Gastroesophageal sphincter (tissue), 4 donors: ENCODE measurements at regions not wholly inside any gene's neighbourhood (a gene's known extent, or its start where the extent isn't known, plus 50 kb on each side); places are given as distances from the start of the nearest gene placed in this dataset.

ENCODE experiments used
- ATAC-seq: fragments of 150-250 bp; one replicate; pipeline ENCODE4 v1.9.1; 2016; ENCODE audit warnings: mild to moderate bottlenecking, moderate library complexity
- H3K27ac ChIP-seq, 4 donors: fragments of 200-600 bp; sonication (generic) in 3 of 4; 1 replicate in 3 of 4; 2 replicates in 1 of 4; pipeline ENCODE4 v1.5.1; 2016 to 2019
- H3K27me3 ChIP-seq: fragments of 200-600 bp; sonication (generic); one replicate; pipeline ENCODE4 v1.5.1; 2019
- H3K36me3 ChIP-seq, 2 donors: fragments of 200-600 bp; sonication (generic); one replicate each; pipeline ENCODE4 v1.5.1; 2019; ENCODE audit warnings: control low read depth in 1 of 2
- H3K4me1 ChIP-seq, 3 donors: fragments of 200-600 bp; sonication (generic); 1 replicate in 2 of 3; 2 replicates in 1 of 3; pipeline ENCODE4 v1.5.1; 2016 to 2019; ENCODE audit warnings: control low read depth in 2 of 3
- H3K4me3 ChIP-seq, 2 donors: fragments of 200-600 bp; sonication (generic); one replicate each; pipeline ENCODE4 v1.5.1; 2019; ENCODE audit warnings: mild to moderate bottlenecking in 1 of 2, moderate library complexity in 1 of 2
- H3K9me3 ChIP-seq, 3 donors: fragments of 200-600 bp; sonication (generic); one replicate each; pipeline ENCODE4 v1.5.1; 2017 to 2019; ENCODE audit warnings: control low read depth in 2 of 3
- EP300 ChIP-seq: sonication (generic); formaldehyde crosslinking; IDR thresholded peaks from one replicate; pipeline ENCODE4 v1.6.1; 2017; ENCODE audit warnings: antibody characterized with exemption, mild to moderate bottlenecking
- POLR2A ChIP-seq, 2 donors: fragments of 450-650 bp; IDR thresholded peaks; one replicate each; pipeline ENCODE4 v1.6.1; 2017; ENCODE audit warnings: antibody characterized with exemption in 2 of 2, mild to moderate bottlenecking in 2 of 2, moderate library complexity in 1 of 2
- POLR2AphosphoS5 ChIP-seq: sonication (generic); formaldehyde crosslinking; IDR thresholded peaks from one replicate; pipeline ENCODE4 v1.6.1; 2017; ENCODE audit warnings: antibody characterized with exemption
- WGBS, 2 donors: methylation state at CpG; one replicate each; pipeline ENCODE4 v1.1.5; 2018; ENCODE audit warnings: low coverage in 1 of 2; 5-methylcytosine and 5-hydroxymethylcytosine counted together
- TF ChIP-seq, protein P1 (sequence below), 4 experiments: fragments of 200-600 bp in 2 of 4; fragments of 450-650 bp in 2 of 4; sonication (generic) in 1 of 4; IDR thresholded peaks; one replicate each; pipeline ENCODE4 v1.5.1; 2017 to 2019; ENCODE audit warnings: antibody characterized with exemption in 4 of 4, mild to moderate bottlenecking in 2 of 4, moderate library complexity in 2 of 4

DNA sequence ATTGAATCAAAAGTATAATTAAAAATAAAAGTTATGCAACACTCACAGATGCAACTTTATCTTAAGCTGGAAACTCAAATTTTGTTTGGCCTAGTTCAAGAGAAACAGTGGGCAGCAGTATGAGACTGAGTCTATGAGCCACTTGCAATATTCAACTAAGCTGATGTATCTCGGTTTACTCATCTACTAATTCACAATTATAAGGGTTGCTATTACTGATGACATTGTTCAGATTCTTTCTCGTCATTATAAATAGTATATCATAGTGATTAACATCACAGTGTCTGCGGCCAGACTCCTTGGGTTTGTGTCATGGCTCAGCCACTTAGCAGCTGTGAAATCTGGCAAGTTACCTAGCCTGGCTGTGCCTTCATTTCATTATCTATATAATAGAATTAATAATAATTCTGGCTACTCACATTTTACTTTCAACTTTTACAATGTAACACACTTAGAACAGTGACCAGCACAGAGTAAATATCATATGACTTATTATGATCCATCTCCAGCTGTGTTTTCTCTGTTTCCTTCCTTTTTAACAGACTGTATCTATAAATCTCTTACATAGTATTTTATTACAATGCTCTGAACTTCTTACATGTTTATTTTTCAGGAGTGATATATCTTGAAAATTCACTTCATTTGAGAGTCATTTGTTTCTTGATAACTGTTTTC lies 194.3 kb upstream of the RGS18 start:
- WGBS, 2 donors = 22 to 49% methylated on average over 3 of the region's 3 CpGs
- Histone ChIP-seq H3K4me3 (no peak overlapping the region), H3K27ac (no peak overlapping the region), H3K4me1 (no peaks in the 10 kb centered on the region), H3K9me3 (no peaks in the 10 kb centered on the region), H3K27me3 (no peaks in the 10 kb centered on the region), H3K36me3 (no peaks in the 10 kb centered on the region)
- TF ChIP-seq POLR2A (IDR thresholded peaks at IDR 0.05) = no peak
- no peak for TF ChIP-seq POLR2AphosphoS5
- TF ChIP-seq, protein P1, sequence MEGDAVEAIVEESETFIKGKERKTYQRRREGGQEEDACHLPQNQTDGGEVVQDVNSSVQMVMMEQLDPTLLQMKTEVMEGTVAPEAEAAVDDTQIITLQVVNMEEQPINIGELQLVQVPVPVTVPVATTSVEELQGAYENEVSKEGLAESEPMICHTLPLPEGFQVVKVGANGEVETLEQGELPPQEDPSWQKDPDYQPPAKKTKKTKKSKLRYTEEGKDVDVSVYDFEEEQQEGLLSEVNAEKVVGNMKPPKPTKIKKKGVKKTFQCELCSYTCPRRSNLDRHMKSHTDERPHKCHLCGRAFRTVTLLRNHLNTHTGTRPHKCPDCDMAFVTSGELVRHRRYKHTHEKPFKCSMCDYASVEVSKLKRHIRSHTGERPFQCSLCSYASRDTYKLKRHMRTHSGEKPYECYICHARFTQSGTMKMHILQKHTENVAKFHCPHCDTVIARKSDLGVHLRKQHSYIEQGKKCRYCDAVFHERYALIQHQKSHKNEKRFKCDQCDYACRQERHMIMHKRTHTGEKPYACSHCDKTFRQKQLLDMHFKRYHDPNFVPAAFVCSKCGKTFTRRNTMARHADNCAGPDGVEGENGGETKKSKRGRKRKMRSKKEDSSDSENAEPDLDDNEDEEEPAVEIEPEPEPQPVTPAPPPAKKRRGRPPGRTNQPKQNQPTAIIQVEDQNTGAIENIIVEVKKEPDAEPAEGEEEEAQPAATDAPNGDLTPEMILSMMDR (IDR thresholded peaks at IDR 0.05) = no peak
- ATAC-seq = no peak

DNA sequence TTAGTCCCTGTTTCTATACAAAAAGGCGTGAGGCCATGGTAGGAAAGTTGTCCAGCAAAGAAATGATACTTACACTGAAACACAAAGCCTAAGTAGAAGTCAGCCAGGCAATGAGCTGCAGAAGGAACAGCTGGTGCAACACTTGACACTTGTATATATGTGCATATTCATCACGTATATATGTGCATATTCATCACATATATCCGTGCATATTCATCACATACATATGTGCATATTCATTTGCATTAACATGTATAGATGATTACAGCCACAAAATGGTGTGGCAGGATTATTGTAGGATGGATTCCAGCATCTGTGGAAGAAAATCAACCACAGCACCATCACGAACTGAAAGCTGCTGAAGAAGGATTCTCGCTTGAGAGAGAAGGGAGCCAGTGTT lies 189.0 kb upstream of the RGS18 start:
- 84 to 85% methylated on average over 5 of the region's 5 CpGs for WGBS, 2 donors
- H3K9me3 ChIP-seq = no peaks in the 10 kb centered on the region
- no peak overlapping the region for H3K4me3 ChIP-seq
- H3K27me3 ChIP-seq = no peaks in the 10 kb centered on the region
- H3K27ac ChIP-seq = no peak overlapping the region
- no peak for ATAC-seq
- H3K36me3 ChIP-seq = no peaks in the 10 kb centered on the region
- TF ChIP-seq, protein P1 (IDR thresholded peaks at IDR 0.05) = no peak
- no peak for TF ChIP-seq EP300
- no peak for TF ChIP-seq POLR2AphosphoS5
- no peak for TF ChIP-seq POLR2A (IDR thresholded peaks at IDR 0.05)
- no peaks in the 10 kb centered on the region for H3K4me1 ChIP-seq

DNA sequence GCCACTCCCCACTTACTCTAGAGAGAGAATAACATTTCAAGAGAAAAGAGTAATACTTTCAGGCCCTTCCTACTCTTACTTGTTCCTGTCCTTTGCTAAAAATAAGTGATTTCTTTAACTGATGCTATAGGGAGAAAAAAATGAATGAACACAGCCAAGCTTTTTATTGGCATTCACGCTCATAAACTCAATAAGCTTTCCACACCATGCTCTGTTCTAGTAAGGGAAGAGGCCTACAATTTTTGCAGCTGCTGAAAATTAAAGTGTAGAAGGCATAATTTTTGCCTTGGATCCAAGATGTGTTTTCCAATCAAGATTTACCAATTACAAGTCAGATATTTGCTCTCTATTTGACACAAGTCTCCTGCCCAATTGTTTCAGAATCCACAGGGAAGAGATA lies 188.1 kb upstream of the RGS18 start:
- no peaks in the 10 kb centered on the region for H3K9me3 ChIP-seq
- no peak overlapping the region for H3K4me3 ChIP-seq
- ATAC-seq = no peak
- no peaks in the 10 kb centered on the region for H3K4me1 ChIP-seq
- H3K27ac ChIP-seq = no peak overlapping the region
- 83 to 86% methylated on average over 1 of the region's 1 CpG for WGBS, 2 donors
- TF ChIP-seq POLR2A (IDR thresholded peaks at IDR 0.05) (no peak), EP300 (no peak), POLR2AphosphoS5 (no peak)
- TF ChIP-seq, protein P1 (IDR thresholded peaks at IDR 0.05) = no peak
- H3K36me3 ChIP-seq = no peaks in the 10 kb centered on the region
- no peaks in the 10 kb centered on the region for H3K27me3 ChIP-seq

DNA sequence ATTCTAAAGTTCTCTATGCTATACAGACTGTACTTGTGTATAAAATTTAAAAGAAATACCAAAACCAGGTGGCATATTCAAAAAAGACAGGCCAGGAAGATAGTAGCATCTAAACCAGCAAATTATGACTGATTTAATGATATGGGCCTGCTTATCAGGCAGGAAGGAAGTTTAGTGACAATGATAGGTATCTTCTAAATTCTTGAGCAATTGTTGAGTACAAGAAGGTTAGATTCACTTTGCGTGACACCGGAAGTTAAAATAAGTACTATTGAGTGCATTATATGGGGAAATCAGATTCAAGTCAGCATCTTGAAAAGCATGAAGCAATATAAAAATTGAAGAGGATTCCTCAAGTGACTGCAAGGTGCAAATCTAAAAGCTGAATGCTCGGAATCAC lies 186.8 kb upstream of the RGS18 start:
- no peaks in the 10 kb centered on the region for H3K4me1 ChIP-seq
- 87 to 94% methylated on average over 3 of the region's 3 CpGs for WGBS, 2 donors
- H3K36me3 ChIP-seq = no peaks in the 10 kb centered on the region
- TF ChIP-seq, protein P1 (IDR thresholded peaks at IDR 0.05) = no peak
- no peak overlapping the region for H3K27ac ChIP-seq
- H3K4me3 ChIP-seq = no peak overlapping the region
- no peaks in the 10 kb centered on the region for H3K27me3 ChIP-seq
- H3K9me3 ChIP-seq = no peaks in the 10 kb centered on the region
- no peak for ATAC-seq

DNA sequence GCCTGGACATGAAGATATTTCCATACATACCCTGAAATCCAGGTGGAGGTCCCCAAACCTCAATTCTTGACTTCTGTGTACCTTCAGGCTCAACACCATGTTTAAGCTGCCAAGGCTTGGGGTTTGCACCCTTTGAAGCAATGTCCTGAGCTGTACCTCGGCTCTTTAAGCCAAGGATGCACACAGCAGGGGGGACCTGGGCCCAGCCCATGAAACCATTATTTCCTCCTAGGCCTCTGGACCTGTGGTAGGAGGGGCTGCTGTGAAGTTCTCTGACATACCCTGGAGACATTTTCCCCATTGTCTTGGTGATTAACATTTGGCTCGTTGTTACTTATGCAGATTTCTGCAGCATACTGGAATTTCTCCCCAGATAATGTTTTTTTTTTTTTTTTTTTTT lies 184.3 kb upstream of the RGS18 start:
- TF ChIP-seq POLR2AphosphoS5 (no peak), POLR2A (IDR thresholded peaks at IDR 0.05) (no peak)
- TF ChIP-seq, protein P1 (IDR thresholded peaks at IDR 0.05) = no peak
- no peak overlapping the region for H3K4me3 ChIP-seq
- no peak overlapping the region for H3K27ac ChIP-seq
- no peaks in the 10 kb centered on the region for H3K36me3 ChIP-seq
- 100% methylated on average over 1 of the region's 2 CpGs for WGBS, 2 donors
- H3K4me1 ChIP-seq = no peaks in the 10 kb centered on the region
- ATAC-seq = no peak
- no peaks in the 10 kb centered on the region for H3K27me3 ChIP-seq
- no peaks in the 10 kb centered on the region for H3K9me3 ChIP-seq
